SK-N-SH treated with all-trans-retinoic acid at 6 μM for 48 hours (cell line): ENCODE measurements at regions not wholly inside any gene's neighbourhood (a gene's known extent, or its start where the extent isn't known, plus 50 kb on each side); places are given as distances from the start of the nearest gene placed in this dataset.

Experiments
- ATAC-seq: fragments of 200-7000 bp; cut with Tn5 transposase; 3 replicates; pipeline ENCODE4 v1.9.1; 2020; ENCODE audit warnings: mild to moderate bottlenecking, moderate library complexity
- ARNTL ChIP-seq: fragments of 450-650 bp; formaldehyde crosslinking; IDR thresholded peaks from 2 replicates; pipeline ENCODE4 v1.5.0; 2020; ENCODE audit warnings: low read depth, mild to moderate bottlenecking, moderate library complexity, borderline replicate concordance
- BACH2 ChIP-seq: fragments of 250-450 bp; sonication (Bioruptor Pico); IDR thresholded peaks from 2 replicates; pipeline ENCODE4 v1.9.0; 2021; ENCODE audit warnings: mild to moderate bottlenecking, borderline replicate concordance
- CREB5 ChIP-seq: fragments of 250-450 bp; sonication (Bioruptor Pico); IDR thresholded peaks from 2 replicates; pipeline ENCODE4 v1.5.1; 2020; ENCODE audit warnings: low read depth, mild to moderate bottlenecking, moderate library complexity
- CSDC2 ChIP-seq: fragments of 250-450 bp; sonication (Bioruptor Pico); IDR thresholded peaks from 2 replicates; pipeline ENCODE4 v1.5.0; 2020; ENCODE audit warnings: mild to moderate bottlenecking, moderate library complexity
- ISL1 ChIP-seq: fragments of 250-450 bp; sonication (Bioruptor Pico); IDR thresholded peaks from 2 replicates; pipeline ENCODE4 v2.1.2; 2022; ENCODE audit warnings: mild to moderate bottlenecking, moderate library complexity
- OSR1 ChIP-seq: fragments of 250-450 bp; sonication (Bioruptor Pico); IDR thresholded peaks from 2 replicates; pipeline ENCODE4 v1.8.0; 2022; ENCODE audit warnings: moderate library complexity, mild to moderate bottlenecking, inconsistent platforms
- PATZ1 ChIP-seq: fragments of 250-450 bp; sonication (Bioruptor Pico); IDR thresholded peaks from 2 replicates; pipeline ENCODE4 v1.8.0; 2020; ENCODE audit warnings: mild to moderate bottlenecking, moderate library complexity, borderline replicate concordance
- POU6F1 ChIP-seq: fragments of 250-450 bp; sonication (Bioruptor Pico); IDR thresholded peaks from 2 replicates; pipeline ENCODE4 v1.8.0; 2021; ENCODE audit warnings: low read depth, mild to moderate bottlenecking, moderate library complexity, borderline replicate concordance
- PPARA ChIP-seq: fragments of 250-450 bp; sonication (Bioruptor Pico); IDR thresholded peaks from 2 replicates; pipeline ENCODE4 v1.5.0; 2020; ENCODE audit warnings: mild to moderate bottlenecking, borderline replicate concordance
- RARB ChIP-seq: fragments of 250-450 bp; sonication (Bioruptor Pico); IDR thresholded peaks from 2 replicates; pipeline ENCODE4 v1.8.0; 2021; ENCODE audit warnings: mild to moderate bottlenecking, moderate library complexity
- SNAI2 ChIP-seq: fragments of 250-450 bp; sonication (Bioruptor Pico); IDR thresholded peaks from 2 replicates; pipeline ENCODE4 v1.5.0; 2020; ENCODE audit warnings: mild to moderate bottlenecking, moderate library complexity
- TCF4 ChIP-seq: fragments of 250-450 bp; sonication (Bioruptor Pico); IDR thresholded peaks from 2 replicates; pipeline ENCODE4 v1.8.0; 2021; ENCODE audit warnings: mild to moderate bottlenecking, moderate library complexity, borderline replicate concordance
- TOX ChIP-seq: fragments of 250-450 bp; sonication (Bioruptor Pico); IDR thresholded peaks from 2 replicates; pipeline ENCODE4 v1.8.0; 2021; ENCODE audit warnings: mild to moderate bottlenecking, moderate library complexity, borderline replicate concordance
- ZC3H10 ChIP-seq: fragments of 250-450 bp; sonication (Bioruptor Pico); IDR thresholded peaks from 2 replicates; pipeline ENCODE4 v1.5.1; 2021; ENCODE audit warnings: mild to moderate bottlenecking, moderate library complexity
- ZFP3 ChIP-seq: fragments of 250-450 bp; sonication (Bioruptor Pico); IDR thresholded peaks from 2 replicates; pipeline ENCODE4 v1.5.0; 2020; ENCODE audit warnings: mild to moderate bottlenecking, moderate library complexity
- ZFP30 ChIP-seq: fragments of 450-650 bp; formaldehyde crosslinking; IDR thresholded peaks from 2 replicates; pipeline ENCODE4 v1.5.0; 2022; ENCODE audit warnings: mild to moderate bottlenecking, moderate library complexity
- ZNF565 ChIP-seq: fragments of 450-650 bp; formaldehyde crosslinking; conservative IDR thresholded peaks from 2 replicates; pipeline ENCODE4 v1.5.0; 2020; ENCODE audit warnings: low read depth, mild to moderate bottlenecking, moderate library complexity
- ZNF8 ChIP-seq: fragments of 450-650 bp; formaldehyde crosslinking; IDR thresholded peaks from 2 replicates; pipeline ENCODE4 v1.5.0; 2020; ENCODE audit warnings: mild to moderate bottlenecking, moderate library complexity
- TF ChIP-seq, protein P1 (sequence below): fragments of 250-450 bp; sonication (Bioruptor Pico); IDR thresholded peaks from 2 replicates; pipeline ENCODE4 v1.5.0; 2020; ENCODE audit warnings: mild to moderate bottlenecking, moderate library complexity
- TF ChIP-seq, protein P2 (sequence below): fragments of 250-450 bp; sonication (Bioruptor Pico); IDR thresholded peaks from 2 replicates; pipeline ENCODE4 v1.5.1; 2021; ENCODE audit warnings: mild to moderate bottlenecking, moderate library complexity

DNA sequence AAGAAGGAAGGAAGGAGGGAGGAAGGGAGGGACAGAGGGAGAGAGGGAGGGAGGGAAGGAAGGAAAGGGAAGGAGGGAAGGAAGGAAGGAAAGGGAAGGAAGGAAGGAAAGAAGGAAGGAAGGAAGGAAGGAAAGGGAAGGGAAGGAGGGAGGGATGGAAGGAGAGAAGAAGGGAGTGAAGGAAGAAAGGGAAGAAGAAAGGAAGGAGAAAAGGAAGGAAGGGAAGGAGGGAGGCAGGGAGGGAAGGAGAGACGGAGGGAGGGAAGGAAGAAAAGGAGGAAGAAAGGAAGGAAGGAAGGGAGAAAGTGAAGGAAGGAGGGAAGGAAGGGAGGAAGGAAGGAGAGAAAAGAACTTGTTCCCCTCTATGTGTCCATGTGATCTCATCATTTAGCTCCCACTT, 465.0 kb downstream of the KCTD8 start:
- ATAC-seq = no peak
- TF ChIP-seq, protein P1, sequence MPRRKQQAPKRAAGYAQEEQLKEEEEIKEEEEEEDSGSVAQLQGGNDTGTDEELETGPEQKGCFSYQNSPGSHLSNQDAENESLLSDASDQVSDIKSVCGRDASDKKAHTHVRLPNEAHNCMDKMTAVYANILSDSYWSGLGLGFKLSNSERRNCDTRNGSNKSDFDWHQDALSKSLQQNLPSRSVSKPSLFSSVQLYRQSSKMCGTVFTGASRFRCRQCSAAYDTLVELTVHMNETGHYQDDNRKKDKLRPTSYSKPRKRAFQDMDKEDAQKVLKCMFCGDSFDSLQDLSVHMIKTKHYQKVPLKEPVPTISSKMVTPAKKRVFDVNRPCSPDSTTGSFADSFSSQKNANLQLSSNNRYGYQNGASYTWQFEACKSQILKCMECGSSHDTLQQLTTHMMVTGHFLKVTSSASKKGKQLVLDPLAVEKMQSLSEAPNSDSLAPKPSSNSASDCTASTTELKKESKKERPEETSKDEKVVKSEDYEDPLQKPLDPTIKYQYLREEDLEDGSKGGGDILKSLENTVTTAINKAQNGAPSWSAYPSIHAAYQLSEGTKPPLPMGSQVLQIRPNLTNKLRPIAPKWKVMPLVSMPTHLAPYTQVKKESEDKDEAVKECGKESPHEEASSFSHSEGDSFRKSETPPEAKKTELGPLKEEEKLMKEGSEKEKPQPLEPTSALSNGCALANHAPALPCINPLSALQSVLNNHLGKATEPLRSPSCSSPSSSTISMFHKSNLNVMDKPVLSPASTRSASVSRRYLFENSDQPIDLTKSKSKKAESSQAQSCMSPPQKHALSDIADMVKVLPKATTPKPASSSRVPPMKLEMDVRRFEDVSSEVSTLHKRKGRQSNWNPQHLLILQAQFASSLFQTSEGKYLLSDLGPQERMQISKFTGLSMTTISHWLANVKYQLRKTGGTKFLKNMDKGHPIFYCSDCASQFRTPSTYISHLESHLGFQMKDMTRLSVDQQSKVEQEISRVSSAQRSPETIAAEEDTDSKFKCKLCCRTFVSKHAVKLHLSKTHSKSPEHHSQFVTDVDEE (CRISPR knock-in tag) = no peak
- TF ChIP-seq ZFP3 (CRISPR knock-in tag) (no peak), PATZ1 (CRISPR knock-in tag) (no peak), OSR1 (CRISPR knock-in tag) (no peak), POU6F1 (CRISPR knock-in tag) (no peak), ZFP30 (no peak), BACH2 (CRISPR knock-in tag) (no peak), TCF4 (no peak), ISL1 (CRISPR knock-in tag) (no peak), RARB (CRISPR knock-in tag) (no peak)

DNA sequence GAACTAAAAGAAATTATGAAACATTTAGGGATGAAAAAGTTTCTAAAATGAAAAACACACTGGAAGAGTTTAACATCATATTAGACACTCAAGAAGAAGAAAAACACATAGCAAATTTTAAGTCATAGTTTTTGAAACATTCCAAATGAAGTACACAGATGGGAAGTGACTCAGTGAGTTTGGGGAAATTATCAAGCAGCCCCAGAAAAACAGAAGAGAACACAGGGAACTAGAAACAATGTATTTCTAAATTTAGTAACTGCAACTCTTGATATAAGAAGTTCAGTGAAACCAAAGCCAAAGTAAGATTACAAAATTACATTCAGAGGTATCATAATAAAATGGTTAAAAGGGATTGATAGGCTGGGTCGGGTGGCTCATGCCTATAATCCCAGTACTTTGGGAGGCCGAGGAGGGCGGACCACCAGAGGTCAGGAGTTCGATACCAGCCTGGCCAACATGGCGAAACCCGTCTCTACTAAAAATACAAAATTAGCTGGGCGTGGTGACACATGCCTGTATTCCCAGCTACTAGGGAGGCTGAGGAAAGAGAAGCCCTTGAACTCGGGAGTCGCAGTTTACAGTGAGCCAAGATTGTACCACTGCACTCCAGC, 461.2 kb downstream of the KCTD8 start:
- ATAC-seq = no peak
- TF ChIP-seq ISL1 (CRISPR knock-in tag) = no peak
- TF ChIP-seq ZFP3 (CRISPR knock-in tag) = no peak
- TF ChIP-seq ARNTL (CRISPR knock-in tag) = no peak
- TF ChIP-seq SNAI2 (CRISPR knock-in tag) = no peak
- TF ChIP-seq, protein P2, sequence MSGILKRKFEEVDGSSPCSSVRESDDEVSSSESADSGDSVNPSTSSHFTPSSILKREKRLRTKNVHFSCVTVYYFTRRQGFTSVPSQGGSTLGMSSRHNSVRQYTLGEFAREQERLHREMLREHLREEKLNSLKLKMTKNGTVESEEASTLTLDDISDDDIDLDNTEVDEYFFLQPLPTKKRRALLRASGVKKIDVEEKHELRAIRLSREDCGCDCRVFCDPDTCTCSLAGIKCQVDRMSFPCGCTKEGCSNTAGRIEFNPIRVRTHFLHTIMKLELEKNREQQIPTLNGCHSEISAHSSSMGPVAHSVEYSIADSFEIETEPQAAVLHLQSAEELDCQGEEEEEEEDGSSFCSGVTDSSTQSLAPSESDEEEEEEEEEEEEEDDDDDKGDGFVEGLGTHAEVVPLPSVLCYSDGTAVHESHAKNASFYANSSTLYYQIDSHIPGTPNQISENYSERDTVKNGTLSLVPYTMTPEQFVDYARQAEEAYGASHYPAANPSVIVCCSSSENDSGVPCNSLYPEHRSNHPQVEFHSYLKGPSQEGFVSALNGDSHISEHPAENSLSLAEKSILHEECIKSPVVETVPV (CRISPR knock-in tag) = no peak
- no peak for TF ChIP-seq CSDC2
- no peak for TF ChIP-seq POU6F1 (CRISPR knock-in tag)
- TF ChIP-seq, protein P1 (CRISPR knock-in tag) = no peak
- no peak for TF ChIP-seq CREB5 (CRISPR knock-in tag)
- no peak for TF ChIP-seq OSR1 (CRISPR knock-in tag)
- TF ChIP-seq ZC3H10 = no peak
- TF ChIP-seq ZNF565 (CRISPR knock-in tag) = no peak
- TF ChIP-seq ZNF8 = no peak
- no peak for TF ChIP-seq TOX (CRISPR knock-in tag)
- no peak for TF ChIP-seq PPARA (CRISPR knock-in tag)
- TF ChIP-seq PATZ1 (CRISPR knock-in tag) = no peak
- TF ChIP-seq, all 23 proteins: peak for 0
